Keratinocyte (primary cell): ENCODE measurements at regions not wholly inside any gene's neighbourhood (a gene's known extent, or its start where the extent isn't known, plus 50 kb on each side); places are given as distances from the start of the nearest gene placed in this dataset.

Source experiments
- DNase-seq: peaks from one replicate; pipeline ENCODE4 v3.0.0-alpha.2; 2011; ENCODE audit warnings: low read depth, missing footprints, low spot score
- FAIRE-seq: peaks from 2 replicates; lab custom pipeline; 2011; peaks lifted over from hg19 to GRCh38; lab: Jason Lieb, UNC
- H2AFZ ChIP-seq: 2 replicates; pipeline ENCODE4 v1.6.0; 2012; ENCODE audit warnings: low read length, control low read depth, inconsistent platforms; ENCODE audit not compliant: control insufficient read depth
- H3K27ac ChIP-seq: 2 replicates; pipeline ENCODE4 v1.5.1; 2011; ENCODE audit warnings: low read length; ENCODE audit not compliant: control insufficient read depth, insufficient read depth
- H3K27me3 ChIP-seq: 3 replicates; pipeline ENCODE4 v1.6.0; 2011; ENCODE audit warnings: low read length; ENCODE audit not compliant: control insufficient read depth, insufficient read depth; ENCODE audit errors: extremely low read depth
- H3K36me3 ChIP-seq, 2 experiments: 2 replicates in 1 of 2; 3 replicates in 1 of 2; pipeline ENCODE4 v1.5.1; 2011; ENCODE audit warnings: low read length in 2 of 2, mild to moderate bottlenecking in 1 of 2; ENCODE audit not compliant: control insufficient read depth in 2 of 2, insufficient read depth in 2 of 2; ENCODE audit errors: extremely low read depth in 1 of 2
- H3K4me1 ChIP-seq: 3 replicates; pipeline ENCODE4 v1.5.1; 2011; ENCODE audit warnings: low read length; ENCODE audit not compliant: control insufficient read depth, insufficient read depth; ENCODE audit errors: extremely low read depth
- H3K4me2 ChIP-seq: 3 replicates; pipeline ENCODE4 v1.6.0; 2011; ENCODE audit warnings: low read depth, low read length; ENCODE audit not compliant: control insufficient read depth, insufficient read depth; ENCODE audit errors: extremely low read depth
- H3K4me3 ChIP-seq, 3 experiments: fragments of 200-600 bp in 1 of 3; sonication (generic) in 1 of 3; 2 replicates in 2 of 3; 3 replicates in 1 of 3; pipeline ENCODE4 v1.5.1; 2011 to 2016; ENCODE audit warnings: low read length in 3 of 3, mild to moderate bottlenecking in 3 of 3, control low read depth in 2 of 3, inconsistent platforms in 1 of 3, low read depth in 1 of 3, mixed read lengths in 1 of 3, mixed run types in 1 of 3, moderate library complexity in 1 of 3; ENCODE audit not compliant: control insufficient read depth in 2 of 3, insufficient read depth in 2 of 3; ENCODE audit errors: extremely low read depth in 1 of 3
- H3K79me2 ChIP-seq: 2 replicates; pipeline ENCODE4 v1.6.0; 2012; ENCODE audit warnings: low read length; ENCODE audit not compliant: control insufficient read depth, insufficient read depth
- H3K9ac ChIP-seq: 3 replicates; pipeline ENCODE4 v1.6.0; 2011; ENCODE audit warnings: low read length; ENCODE audit not compliant: control insufficient read depth, insufficient read depth; ENCODE audit errors: extremely low read depth
- H3K9me1 ChIP-seq: 3 replicates; pipeline ENCODE4 v1.6.0; 2011; ENCODE audit warnings: low read length; ENCODE audit not compliant: control insufficient read depth, insufficient read depth; ENCODE audit errors: extremely low read depth
- H3K9me3 ChIP-seq: 2 replicates; pipeline ENCODE4 v1.5.1; 2012; ENCODE audit warnings: low read depth, low read length; ENCODE audit not compliant: control insufficient read depth
- H4K20me1 ChIP-seq: 3 replicates; pipeline ENCODE4 v1.6.0; 2011; ENCODE audit warnings: low read length; ENCODE audit not compliant: control insufficient read depth, insufficient read depth; ENCODE audit errors: extremely low read depth
- CTCF ChIP-seq, 3 experiments: IDR thresholded peaks in 1 of 3; conservative IDR thresholded peaks in 1 of 3; optimal IDR thresholded peaks in 1 of 3; 2 replicates in 2 of 3; 3 replicates in 1 of 3; pipeline versions ENCODE3 to v1.5.1; 2011; ENCODE audit warnings: low read length in 3 of 3, mild to moderate bottlenecking in 3 of 3, moderate library complexity in 2 of 3, control low read depth in 1 of 3, inconsistent platforms in 1 of 3; ENCODE audit not compliant: insufficient read depth in 2 of 3; ENCODE audit errors: extremely low read depth in 1 of 3
- EZH2 ChIP-seq: IDR thresholded peaks from one replicate; pipeline ENCODE4 v1.6.1; 2012; ENCODE audit warnings: inconsistent platforms, mild to moderate bottlenecking, low read length, moderate library complexity
- dilution Hi-C: fragments of 300-500 bp; cut with MboI; formaldehyde crosslinking; loops from one replicate; pipeline ENCODE4 v1.7.0; 2020; ENCODE audit warnings: low sequenced_read_pairs; ENCODE audit not compliant: extremely low pct_ligation_motif_present

GRCh38 chr7:13538669-13539068, 450.8 kb downstream of the ETV1 start:
- no peak for DNase-seq
- Histone ChIP-seq H3K27ac (no peak overlapping the region), H3K9me3 (no peaks in the 10 kb centered on the region), H4K20me1 (no peaks in the 10 kb centered on the region), H2AFZ (no peak overlapping the region), H3K79me2 (no peaks in the 10 kb centered on the region), H3K4me1 (no peaks in the 10 kb centered on the region), H3K4me3 (no peak overlapping the region), H3K9ac (no peak overlapping the region), H3K27me3 (no peaks in the 10 kb centered on the region), H3K4me2 (no peak overlapping the region), H3K36me3 (no peaks in the 10 kb centered on the region), H3K9me1 (no peaks in the 10 kb centered on the region)
- TF ChIP-seq CTCF (optimal IDR thresholded peaks at IDR 0.05 in 1 of 3, IDR thresholded peaks at IDR 0.05 in 1 of 3, conservative IDR thresholded peaks at IDR 0.05 in 1 of 3; ENCODE audit: extremely low read depth in 1 of 3, insufficient read depth in 2 of 3, low read length in 3 of 3): no peak
- TF ChIP-seq EZH2: no peak
- FAIRE-seq: no peak
- dilution Hi-C loops: loop anchor here (25.0 kb wide), 1 partner anchor 174 kb away; no protein-coding TSS in a partner anchor

- H3K9ac ChIP-seq: no peak overlapping the region
- H3K36me3 ChIP-seq: no peaks in the 10 kb centered on the region
- FAIRE-seq (no peak), DNase-seq (no peak)
- H2AFZ ChIP-seq: no peak overlapping the region
- no peaks in the 10 kb centered on the region for H4K20me1 ChIP-seq
- TF ChIP-seq EZH2 (no peak), CTCF (optimal IDR thresholded peaks at IDR 0.05 in 1 of 3, IDR thresholded peaks at IDR 0.05 in 1 of 3, conservative IDR thresholded peaks at IDR 0.05 in 1 of 3; ENCODE audit: extremely low read depth in 1 of 3, insufficient read depth in 2 of 3, low read length in 3 of 3) (no peak)
- no peak overlapping the region for H3K27ac ChIP-seq
- H3K4me2 ChIP-seq: no peak overlapping the region
- no peaks in the 10 kb centered on the region for H3K27me3 ChIP-seq
- dilution Hi-C loops: loop anchor here (25.0 kb wide), 1 partner anchor 172 kb away; no protein-coding TSS in a partner anchor
- no peaks in the 10 kb centered on the region for H3K9me3 ChIP-seq
- no peaks in the 10 kb centered on the region for H3K79me2 ChIP-seq
- no peak overlapping the region for H3K4me3 ChIP-seq
- H3K4me1 ChIP-seq: no peaks in the 10 kb centered on the region
- no peaks in the 10 kb centered on the region for H3K9me1 ChIP-seq
Observed at GRCh38 chr7:13540429-13540828, 449.0 kb downstream of the ETV1 start.
